CD4-positive, alpha-beta memory T cell (primary cell): ENCODE measurements at regions not wholly inside any gene's neighbourhood (a gene's known extent, or its start where the extent isn't known, plus 50 kb on each side); places are given as distances from the start of the nearest gene placed in this dataset.
A peak's percentile ranks its signal among the peaks of the same experiment; 100 is the strongest.
"Not testable (repeated sequence)": the region's sequence is repeated elsewhere in the genome, so short reads cannot be mapped to it uniquely, and the experiment has no call there.

Source experiments
- CTCF ChIA-PET: fragments of 350-600 bp; sonication (Branson Sonifier 250); formaldehyde crosslinking; loops from one replicate; lab custom pipeline; 2021; ENCODE audit warnings: inconsistent platforms; ENCODE audit not compliant: partially characterized antibody; lab: Charles Lee
- POLR2A ChIA-PET: fragments of 350-600 bp; sonication (Branson Sonifier 250); formaldehyde crosslinking; loops from one replicate; lab custom pipeline; 2021; ENCODE audit not compliant: partially characterized antibody; lab: Charles Lee
- DNase-seq, 5 donors: peaks; one replicate each; pipeline versions ENCODE4 v3.0.0 to v3.0.0-alpha.2; 2020 to 2022; ENCODE audit warnings: mixed read lengths in 1 of 5
- H3K27ac ChIP-seq: one replicate; pipeline ENCODE4 v1.7.0; 2013; ENCODE audit warnings: low read depth, low read length
- H3K27me3 ChIP-seq: 2 replicates; pipeline ENCODE4 v1.7.0; 2013; ENCODE audit warnings: mild to moderate bottlenecking, low read length, moderate library complexity; ENCODE audit not compliant: insufficient read depth
- H3K36me3 ChIP-seq: 2 replicates; pipeline ENCODE4 v1.7.0; 2013; ENCODE audit warnings: mild to moderate bottlenecking, low read length, moderate library complexity; ENCODE audit not compliant: insufficient read depth
- H3K4me1 ChIP-seq: 2 replicates; pipeline ENCODE4 v1.7.0; 2013; ENCODE audit warnings: mild to moderate bottlenecking, low read length, moderate library complexity; ENCODE audit not compliant: insufficient read depth
- H3K4me3 ChIP-seq, 2 donors: one replicate each; pipeline ENCODE4 v1.7.0; 2013; ENCODE audit warnings: low read length in 2 of 2, mild to moderate bottlenecking in 1 of 2
- H3K9me3 ChIP-seq, 2 donors: one replicate each; pipeline ENCODE4 v1.7.0; 2013; ENCODE audit warnings: low read length in 2 of 2, control low read depth in 1 of 2; ENCODE audit not compliant: control insufficient read depth in 1 of 2
- H3K27ac Mint-ChIP-seq, 7 donors: one replicate each; pipeline ENCODE4 v1.8.0; 2020 to 2021; ENCODE audit warnings: mixed read lengths in 7 of 7, mild to moderate bottlenecking in 6 of 7, inconsistent platforms in 3 of 7, moderate library complexity in 3 of 7
- H3K27me3 Mint-ChIP-seq, 2 donors: one replicate each; pipeline ENCODE4 v1.8.0; 2020 to 2021; ENCODE audit warnings: mixed read lengths in 2 of 2
- H3K36me3 Mint-ChIP-seq, 2 donors: one replicate each; pipeline ENCODE4 v1.8.0; 2020 to 2021; ENCODE audit warnings: mixed read lengths in 2 of 2, inconsistent platforms in 1 of 2, mild to moderate bottlenecking in 1 of 2
- H3K4me1 Mint-ChIP-seq, 4 donors: one replicate each; pipeline ENCODE4 v1.8.0; 2020 to 2021; ENCODE audit warnings: mixed read lengths in 4 of 4, mild to moderate bottlenecking in 1 of 4
- H3K4me3 Mint-ChIP-seq, 8 donors: one replicate each; pipeline ENCODE4 v1.8.0; 2020 to 2021; ENCODE audit warnings: mixed read lengths in 8 of 8, mild to moderate bottlenecking in 7 of 8, moderate library complexity in 6 of 8, inconsistent platforms in 3 of 8
- H3K9me3 Mint-ChIP-seq, 8 donors: one replicate each; pipeline ENCODE4 v1.8.0; 2020 to 2021; ENCODE audit warnings: mixed read lengths in 8 of 8, mild to moderate bottlenecking in 5 of 8, inconsistent platforms in 3 of 8, moderate library complexity in 1 of 8
- intact Hi-C: fragments of 100-400 bp; cut with micrococcal nuclease; formaldehyde crosslinking; loops from one replicate; pipeline ENCODE4 v1.15.1; 2023

- CTCF ChIA-PET, H3K27me3 ChIP-seq, H3K9me3 Mint-ChIP-seq, H3K27me3 Mint-ChIP-seq, H3K36me3 Mint-ChIP-seq, H3K4me1 Mint-ChIP-seq, H3K9me3 ChIP-seq, POLR2A ChIA-PET, intact Hi-C loops, H3K36me3 ChIP-seq, H3K4me1 ChIP-seq: not testable (repeated sequence)
- peak overlapping the region; percentile 28 to 57 for H3K4me3 ChIP-seq
- peak overlapping the region; percentile 21 for H3K27ac ChIP-seq
- peak; percentile 28 to 62 (median 36) for DNase-seq
- Mint-ChIP-seq H3K4me3 (peak overlapping the region; percentile 86 to 99 (median 93)), H3K27ac (peak overlapping the region; percentile 61 to 97 (median 83))
These were observed 124.5 kb upstream of the PTPN20 start for GRCh38 chr10:46786518-46787320.

DNA sequence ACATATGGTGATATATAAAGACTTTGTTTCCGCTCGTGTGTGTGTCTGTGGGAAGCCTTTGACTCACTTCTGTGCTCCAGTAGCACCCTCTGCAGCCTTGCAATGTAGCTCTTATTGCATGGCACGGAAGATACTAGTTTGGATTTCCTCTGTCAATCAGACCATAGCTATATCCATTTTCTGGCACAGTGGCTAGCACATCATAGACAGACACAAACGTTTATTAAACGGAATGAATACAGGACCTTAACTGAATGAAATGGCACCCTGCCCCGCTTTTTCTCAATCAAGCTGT is 124.0 kb upstream of the PTPN20 start:
- ChIA-PET CTCF (no interaction called here), POLR2A (no interaction called here)
- peaks cover 0 to 2% of the 10 kb centered on the region in 2 donors for H3K36me3 Mint-ChIP-seq
- peak overlapping the region; percentile 86 to 99 (median 93) for H3K4me3 Mint-ChIP-seq
- no peaks in the 10 kb centered on the region for H3K27me3 Mint-ChIP-seq
- Histone ChIP-seq H3K9me3 (no peaks in the 10 kb centered on the region), H3K36me3 (no peaks in the 10 kb centered on the region), H3K4me3 (peak overlapping the region in 1 of 2 donors; percentile 57), H3K27me3 (no peaks in the 10 kb centered on the region), H3K27ac (peak overlapping the region; percentile 21), H3K4me1 (no peaks in the 10 kb centered on the region)
- H3K27ac Mint-ChIP-seq, result peak overlapping the region in 6 of 7 donors; percentile 75 to 97 (median 85)
- DNase-seq, result peak in 2 of 5 donors; percentile 9 to 27
- peaks cover 1 to 8% (median 5%) of the 10 kb centered on the region in 4 donors for H3K4me1 Mint-ChIP-seq
- H3K9me3 Mint-ChIP-seq, result no peaks in the 10 kb centered on the region
- intact Hi-C loops, result no loop called here

- H3K4me3 ChIP-seq, intact Hi-C loops, H3K36me3 ChIP-seq, H3K27me3 ChIP-seq, DNase-seq, H3K9me3 Mint-ChIP-seq, H3K36me3 Mint-ChIP-seq, H3K27ac ChIP-seq, H3K4me1 ChIP-seq, H3K27ac Mint-ChIP-seq, CTCF ChIA-PET, H3K4me1 Mint-ChIP-seq, H3K27me3 Mint-ChIP-seq, POLR2A ChIA-PET, H3K4me3 Mint-ChIP-seq, H3K9me3 ChIP-seq: not testable (repeated sequence)
These were observed 118.4 kb upstream of the PTPN20 start for GRCh38 chr10:46792657-46793357.

DNA sequence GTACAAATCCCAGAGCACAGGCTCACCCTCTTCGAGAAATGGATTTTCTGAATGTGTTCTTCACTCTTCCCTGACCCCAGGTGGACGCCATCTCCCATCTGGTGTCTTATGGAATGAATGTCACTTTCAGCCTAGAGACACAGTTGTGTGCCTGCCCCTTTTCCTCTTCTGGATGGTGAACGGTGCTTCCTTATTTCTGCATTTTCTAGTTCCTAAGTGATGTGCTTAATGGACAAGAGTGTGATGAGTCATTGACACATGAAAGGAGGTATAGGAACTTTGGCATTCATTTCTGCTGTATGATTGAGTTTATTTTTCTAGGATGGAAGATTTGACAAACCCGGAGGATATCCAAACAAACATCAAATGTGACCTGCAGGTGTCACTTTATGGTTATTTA is 114.9 kb upstream of the PTPN20 start:
- CTCF ChIA-PET, H3K9me3 ChIP-seq, H3K27ac ChIP-seq, intact Hi-C loops, H3K4me3 ChIP-seq, H3K36me3 Mint-ChIP-seq, POLR2A ChIA-PET, H3K4me1 ChIP-seq, H3K27ac Mint-ChIP-seq, H3K36me3 ChIP-seq, H3K27me3 ChIP-seq, H3K27me3 Mint-ChIP-seq, DNase-seq, H3K4me1 Mint-ChIP-seq, H3K4me3 Mint-ChIP-seq, H3K9me3 Mint-ChIP-seq: not testable (repeated sequence)

GRCh38 chr10:46802010-46802409 is 109.2 kb upstream of the PTPN20 start:
- H3K27ac ChIP-seq, POLR2A ChIA-PET, H3K4me3 ChIP-seq, DNase-seq, CTCF ChIA-PET, H3K4me1 ChIP-seq, H3K27ac Mint-ChIP-seq, H3K9me3 Mint-ChIP-seq, H3K36me3 Mint-ChIP-seq, H3K36me3 ChIP-seq, H3K4me1 Mint-ChIP-seq, H3K27me3 ChIP-seq, H3K9me3 ChIP-seq, H3K27me3 Mint-ChIP-seq, intact Hi-C loops, H3K4me3 Mint-ChIP-seq: not testable (repeated sequence)

DNA sequence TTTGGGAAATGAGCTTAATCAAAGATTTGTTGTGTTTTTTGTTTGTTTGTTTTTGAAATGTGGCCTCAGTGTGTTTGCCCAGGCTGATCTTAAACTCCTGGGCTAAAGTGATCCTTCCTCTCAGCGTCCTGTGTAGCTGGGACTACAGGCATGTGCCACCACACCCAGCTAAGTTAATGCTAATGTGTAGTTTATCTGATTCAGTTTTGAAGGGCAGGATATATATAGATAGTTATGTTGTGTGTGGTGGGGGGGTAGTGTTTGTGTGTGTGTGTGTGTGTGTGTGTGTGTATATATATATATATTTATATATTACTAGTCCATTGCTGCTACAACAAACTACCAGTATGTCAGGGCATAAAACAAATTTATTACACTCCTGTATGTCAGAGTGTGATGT is 108.1 kb upstream of the PTPN20 start:
- H3K4me1 Mint-ChIP-seq, H3K27ac ChIP-seq, H3K36me3 ChIP-seq, H3K4me3 ChIP-seq, DNase-seq, POLR2A ChIA-PET, H3K27me3 Mint-ChIP-seq, intact Hi-C loops, H3K4me1 ChIP-seq, CTCF ChIA-PET, H3K27ac Mint-ChIP-seq, H3K9me3 ChIP-seq, H3K27me3 ChIP-seq, H3K9me3 Mint-ChIP-seq, H3K36me3 Mint-ChIP-seq, H3K4me3 Mint-ChIP-seq: not testable (repeated sequence)

DNA sequence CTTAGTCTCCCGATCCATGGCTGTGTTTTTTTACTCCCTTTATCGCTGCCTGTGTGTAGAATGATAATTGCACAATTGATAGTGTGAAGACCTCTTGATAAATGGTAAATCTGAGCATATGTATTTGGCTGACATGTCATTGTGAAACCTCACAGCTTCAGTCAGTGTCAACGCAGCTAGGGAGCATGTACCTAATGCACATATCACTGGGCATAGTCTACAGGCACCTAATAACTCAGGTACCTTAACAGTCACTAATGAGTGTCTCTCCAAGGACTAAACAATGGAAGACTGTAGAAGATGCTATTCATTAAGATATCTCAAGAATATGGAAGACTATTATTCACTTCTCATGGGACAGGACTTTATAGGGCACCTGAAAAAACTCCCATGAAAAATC is 101.0 kb upstream of the PTPN20 start:
- H3K4me3 Mint-ChIP-seq, intact Hi-C loops, H3K4me1 Mint-ChIP-seq, POLR2A ChIA-PET, H3K9me3 Mint-ChIP-seq, H3K27ac Mint-ChIP-seq, DNase-seq, H3K9me3 ChIP-seq, H3K27me3 Mint-ChIP-seq, H3K27me3 ChIP-seq, H3K36me3 Mint-ChIP-seq, H3K4me3 ChIP-seq, H3K4me1 ChIP-seq, H3K27ac ChIP-seq, H3K36me3 ChIP-seq, CTCF ChIA-PET: not testable (repeated sequence)
